ENCODE measurements at regions not wholly inside any gene's neighbourhood (a gene's known extent, or its start where the extent isn't known, plus 50 kb on each side); places are given as distances from the start of the nearest gene placed in this dataset.

GRCh38 chr4:86531440-86531839 lies 62.7 kb upstream of the PTPN13 start:
- TF ChIP-seq ZFP30 (CRISPR knock-in tag; IDR thresholded peaks at IDR 0.05) = no peak
- no peak for TF ChIP-seq RARB (CRISPR knock-in tag; IDR thresholded peaks at IDR 0.05)
- no peak for TF ChIP-seq ZNF70 (CRISPR knock-in tag; IDR thresholded peaks at IDR 0.05)
- no peak for TF ChIP-seq PPARA (CRISPR knock-in tag; IDR thresholded peaks at IDR 0.05; ENCODE audit: borderline replicate concordance)
- TF ChIP-seq TSHZ2 (CRISPR knock-in tag; IDR thresholded peaks at IDR 0.05) = no peak
- no peak for TF ChIP-seq ZNF565 (CRISPR knock-in tag; conservative IDR thresholded peaks at IDR 0.05; ENCODE audit: low read depth)
- no peak for TF ChIP-seq BACH2 (CRISPR knock-in tag; IDR thresholded peaks at IDR 0.05; ENCODE audit: borderline replicate concordance)
- TF ChIP-seq POU6F1 (CRISPR knock-in tag; IDR thresholded peaks at IDR 0.05; ENCODE audit: borderline replicate concordance, low read depth) = no peak
- TF ChIP-seq ISL1 (CRISPR knock-in tag; IDR thresholded peaks at IDR 0.05) = no peak
- no peak for TF ChIP-seq ZC3H10 (CRISPR knock-in tag; IDR thresholded peaks at IDR 0.05)
- no peak for TF ChIP-seq ARNTL (CRISPR knock-in tag; IDR thresholded peaks at IDR 0.05; ENCODE audit: borderline replicate concordance, low read depth)
- TF ChIP-seq GLIS3 (CRISPR knock-in tag; IDR thresholded peaks at IDR 0.05) = no peak
- no peak for TF ChIP-seq SNAI2 (CRISPR knock-in tag; IDR thresholded peaks at IDR 0.05)
- no peak for ATAC-seq

- no peak for TF ChIP-seq ISL1 (CRISPR knock-in tag; IDR thresholded peaks at IDR 0.05)
- no peak for TF ChIP-seq SNAI2 (CRISPR knock-in tag; IDR thresholded peaks at IDR 0.05)
- no peak for TF ChIP-seq OSR1 (CRISPR knock-in tag; IDR thresholded peaks at IDR 0.05)
- no peak for ATAC-seq
Measured at GRCh38 chr4:86532851-86533250, 61.3 kb upstream of the PTPN13 start.

- no peak for TF ChIP-seq TOX (CRISPR knock-in tag; IDR thresholded peaks at IDR 0.05; ENCODE audit: borderline replicate concordance)
- TF ChIP-seq ZNF8 (CRISPR knock-in tag; IDR thresholded peaks at IDR 0.05) = no peak
- TF ChIP-seq ZC3H10 (CRISPR knock-in tag; IDR thresholded peaks at IDR 0.05) = no peak
- no peak for TF ChIP-seq TSHZ2 (CRISPR knock-in tag; IDR thresholded peaks at IDR 0.05)
- TF ChIP-seq TCF4 (CRISPR knock-in tag; IDR thresholded peaks at IDR 0.05; ENCODE audit: borderline replicate concordance) = no peak
- no peak for TF ChIP-seq RARB (CRISPR knock-in tag; IDR thresholded peaks at IDR 0.05)
- no peak for TF ChIP-seq CREB5 (CRISPR knock-in tag; IDR thresholded peaks at IDR 0.05; ENCODE audit: low read depth)
- TF ChIP-seq SNAI2 (CRISPR knock-in tag; IDR thresholded peaks at IDR 0.05) = no peak
- no peak for TF ChIP-seq BACH2 (CRISPR knock-in tag; IDR thresholded peaks at IDR 0.05; ENCODE audit: borderline replicate concordance)
- no peak for TF ChIP-seq PATZ1 (CRISPR knock-in tag; IDR thresholded peaks at IDR 0.05; ENCODE audit: borderline replicate concordance)
- TF ChIP-seq ISL1 (CRISPR knock-in tag; IDR thresholded peaks at IDR 0.05) = no peak
- no peak for TF ChIP-seq POU6F1 (CRISPR knock-in tag; IDR thresholded peaks at IDR 0.05; ENCODE audit: borderline replicate concordance, low read depth)
- no peak for ATAC-seq
Measured at GRCh38 chr4:86536151-86536550, 58.0 kb upstream of the PTPN13 start.
